PC-3 (cell line): ENCODE measurements at regions not wholly inside any gene's neighbourhood (a gene's known extent, or its start where the extent isn't known, plus 50 kb on each side); places are given as distances from the start of the nearest gene placed in this dataset.

Experiments
- CTCF ChIP-seq: fragments of 300-600 bp; sonication (generic); conservative IDR thresholded peaks from 2 replicates; pipeline ENCODE4 v1.5.1; 2017; ENCODE audit warnings: antibody characterized with exemption, low read depth, mild to moderate bottlenecking, low read length
- EZH2 ChIP-seq: fragments of 300-600 bp; sonication (generic); IDR thresholded peaks from one replicate; pipeline ENCODE4 v1.6.1; 2017; ENCODE audit warnings: antibody characterized with exemption, mild to moderate bottlenecking, low read length; ENCODE audit not compliant: unreplicated experiment
- EZH2phosphoT487 ChIP-seq: fragments of 300-600 bp; sonication (generic); IDR thresholded peaks from 2 replicates; pipeline ENCODE4 v1.6.1; 2018; ENCODE audit warnings: mild to moderate bottlenecking, antibody characterized with exemption, low read length, borderline replicate concordance

- TF ChIP-seq CTCF (no peak), EZH2 (no peak), EZH2phosphoT487 (no peak)
Measured at GRCh38 chr14:54316652-54317051, 80.2 kb upstream of the CDKN3 start.
